NT2/D1 (cell line): ENCODE measurements at regions not wholly inside any gene's neighbourhood (a gene's known extent, or its start where the extent isn't known, plus 50 kb on each side); places are given as distances from the start of the nearest gene placed in this dataset.

Source experiments
- SUZ12 ChIP-seq: IDR thresholded peaks from 2 replicates; pipeline ENCODE4 v1.6.1; 2011; ENCODE audit not compliant: insufficient read length, insufficient read depth; ENCODE audit errors: extremely low read depth
- YY1 ChIP-seq: IDR thresholded peaks from 2 replicates; pipeline ENCODE4 v1.6.1; 2011; ENCODE audit not compliant: insufficient read length, insufficient read depth
- ZNF274 ChIP-seq: IDR thresholded peaks from 2 replicates; pipeline ENCODE4 v1.6.1; 2011; ENCODE audit warnings: mild to moderate bottlenecking, low read depth, low read length

DNA sequence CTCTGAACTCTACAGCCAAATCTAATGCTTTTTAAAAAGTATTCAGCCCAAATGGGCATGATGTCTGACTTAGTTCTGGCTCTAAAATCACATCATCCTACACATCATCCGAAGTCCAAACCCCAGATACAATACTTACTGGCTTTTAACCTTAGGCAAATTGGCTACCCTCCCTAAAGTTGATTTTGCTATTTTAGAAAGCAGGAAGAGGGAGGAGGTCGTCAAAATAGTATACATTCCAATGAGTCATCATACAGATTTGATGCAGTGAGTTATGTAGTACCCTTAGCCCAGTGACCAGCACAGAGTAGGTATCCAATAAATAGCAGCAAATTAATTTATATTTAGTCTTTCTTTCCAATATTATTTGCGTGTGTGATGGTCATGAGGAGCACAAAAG lies 582.0 kb upstream of the TUSC1 start:
- TF ChIP-seq ZNF274 (no peak), SUZ12 (no peak), YY1 (no peak)
